ENCODE measurements at regions not wholly inside any gene's neighbourhood (a gene's known extent, or its start where the extent isn't known, plus 50 kb on each side); places are given as distances from the start of the nearest gene placed in this dataset.

- no peak for DNase-seq
These were observed 122.7 kb downstream of the ZNF518B start for GRCh38 chr4:10334506-10335028.

GRCh38 chr4:10333942-10334341, 123.3 kb downstream of the ZNF518B start:
- DNase-seq: no peak

GRCh38 chr4:10326075-10326474, 131.2 kb downstream of the ZNF518B start:
- DNase-seq: no peak

- no peak for DNase-seq
These were observed 135.3 kb downstream of the ZNF518B start for GRCh38 chr4:10321931-10322330.

GRCh38 chr4:10320130-10320529, 137.1 kb downstream of the ZNF518B start:
- no peak for DNase-seq

GRCh38 chr4:10317345-10317744, 139.9 kb downstream of the ZNF518B start:
- DNase-seq: no peak

- DNase-seq: no peak
These were observed 140.4 kb downstream of the ZNF518B start for GRCh38 chr4:10316851-10317250.

- no peak for DNase-seq
These were observed 141.6 kb downstream of the ZNF518B start for GRCh38 chr4:10315638-10316037.

- DNase-seq: no peak
These were observed 144.7 kb downstream of the ZNF518B start for GRCh38 chr4:10312568-10312967.

GRCh38 chr4:10311939-10312338, 145.3 kb downstream of the ZNF518B start:
- DNase-seq: no peak

- DNase-seq: no peak
These were observed 151.4 kb downstream of the ZNF518B start for GRCh38 chr4:10305816-10306215.

GRCh38 chr4:10303291-10303690, 153.9 kb downstream of the ZNF518B start:
- DNase-seq: no peak

GRCh38 chr4:10302096-10302495, 155.1 kb downstream of the ZNF518B start:
- DNase-seq: no peak

GRCh38 chr4:10299601-10300000, 157.6 kb downstream of the ZNF518B start:
- DNase-seq: no peak

GRCh38 chr4:10298681-10299080, 158.5 kb downstream of the ZNF518B start:
- DNase-seq: no peak

- DNase-seq: peak in 1 of 3 experiments; percentile 48
These were observed 160.5 kb downstream of the ZNF518B start for GRCh38 chr4:10296730-10297129.

GRCh38 chr4:10295301-10295700, 161.9 kb downstream of the ZNF518B start:
- DNase-seq: no peak

GRCh38 chr4:10289538-10289906, 167.7 kb downstream of the ZNF518B start:
- no peak for DNase-seq

GRCh38 chr4:10288830-10289537, 168.2 kb downstream of the ZNF518B start:
- no peak for DNase-seq

- no peak for DNase-seq
These were observed 168.4 kb upstream of the WDR1 start for GRCh38 chr4:10285028-10285427.

GRCh38 chr4:10283761-10284160, 167.2 kb upstream of the WDR1 start:
- DNase-seq: peak in 1 of 3 experiments; percentile 40

GRCh38 chr4:10281996-10282395, 165.4 kb upstream of the WDR1 start:
- DNase-seq: no peak

- DNase-seq: no peak
These were observed 162.7 kb upstream of the WDR1 start for GRCh38 chr4:10279261-10279660.

- no peak for DNase-seq
These were observed 161.5 kb upstream of the WDR1 start for GRCh38 chr4:10278071-10278470.

GRCh38 chr4:10276152-10276551, 159.6 kb upstream of the WDR1 start:
- no peak for DNase-seq

Measured in NCI-H1417 (cell line).